AG04449 (cell line): ENCODE measurements at regions not wholly inside any gene's neighbourhood (a gene's known extent, or its start where the extent isn't known, plus 50 kb on each side); places are given as distances from the start of the nearest gene placed in this dataset.
A peak's percentile ranks its signal among the peaks of the same experiment; 100 is the strongest.

Source experiments
- CTCF ChIA-PET: fragments of 350-600 bp; formaldehyde crosslinking; extraction: SDS; loops from one replicate; lab custom pipeline; 2021; ENCODE audit warnings: antibody characterized with exemption; lab: Yijun Ruan, JAX
- POLR2A ChIA-PET: fragments of 400-600, 350-600 bp; formaldehyde crosslinking; extraction: SDS; loops from one replicate; lab custom pipeline; 2020; ENCODE audit warnings: antibody characterized with exemption, inconsistent platforms; lab: Yijun Ruan, JAX
- DNase-seq: peaks from one replicate; pipeline ENCODE4 v3.0.0-alpha.2; 2010; ENCODE audit warnings: low read depth, low spot score
- H3K4me3 ChIP-seq: 2 replicates; pipeline ENCODE4 v1.5.1; 2011; ENCODE audit warnings: low read depth, mild to moderate bottlenecking, control low read depth, low read length
- CTCF ChIP-seq: IDR thresholded peaks from one replicate; pipeline ENCODE4 v1.5.1; 2011; ENCODE audit warnings: mild to moderate bottlenecking, moderate library complexity, low read length, control low read depth, inconsistent platforms; ENCODE audit not compliant: insufficient read depth; ENCODE audit errors: missing control alignments

GRCh38 chr11:127866109-127866508, 721.2 kb downstream of the ETS1 start:
- no peak for DNase-seq
- H3K4me3 ChIP-seq, result no peak overlapping the region
- CTCF ChIA-PET, result no interaction called here
- POLR2A ChIA-PET, result no interaction called here
- TF ChIP-seq CTCF, result no peak

GRCh38 chr11:127864861-127865260, 722.5 kb downstream of the ETS1 start:
- no peak for DNase-seq
- H3K4me3 ChIP-seq, result no peak overlapping the region
- no peak for TF ChIP-seq CTCF
- CTCF ChIA-PET, result no interaction called here
- POLR2A ChIA-PET, result no interaction called here

- ChIA-PET POLR2A (no interaction called here), CTCF (no interaction called here)
- DNase-seq, result no peak
- H3K4me3 ChIP-seq, result no peak overlapping the region
- no peak for TF ChIP-seq CTCF
Observed at GRCh38 chr11:127862406-127862805, 725.0 kb downstream of the ETS1 start.

- TF ChIP-seq CTCF, result no peak
- POLR2A ChIA-PET, result no interaction called here
- CTCF ChIA-PET, result interaction anchor here (2.4 kb wide), 1 partner anchor 16 kb away, joined by 7 read pairs; no protein-coding TSS in a partner anchor
Observed at GRCh38 chr11:127859941-127860354, 727.4 kb downstream of the ETS1 start.

GRCh38 chr11:127844876-127845275, 742.5 kb downstream of the ETS1 start:
- TF ChIP-seq CTCF, result no peak
- no peak overlapping the region for H3K4me3 ChIP-seq
- CTCF ChIA-PET, result interaction anchor here (0.8 to 5.9 kb wide), 9 partner anchors 8 to 188 kb away, joined by 3 to 143 read pairs (median 7); no protein-coding TSS in a partner anchor
- DNase-seq, result no peak
- POLR2A ChIA-PET, result no interaction called here

More at GRCh38 chr11:127859941-127860354, 727.4 kb downstream of the ETS1 start:
- H3K4me3 ChIP-seq, result no peak overlapping the region
- DNase-seq, result no peak

- ChIA-PET CTCF (interaction anchor here (0.6 to 5.9 kb wide), 45 partner anchors 9 to 354 kb away, joined by 3 to 143 read pairs (median 5); no protein-coding TSS in a partner anchor), POLR2A (no interaction called here)
- TF ChIP-seq CTCF, result peak; percentile 75
- DNase-seq, result peak; percentile 16
- H3K4me3 ChIP-seq, result no peak overlapping the region
Observed at GRCh38 chr11:127843483-127844396, 743.6 kb downstream of the ETS1 start.
